GM12864 (cell line): ENCODE measurements at regions not wholly inside any gene's neighbourhood (a gene's known extent, or its start where the extent isn't known, plus 50 kb on each side); places are given as distances from the start of the nearest gene placed in this dataset.

Experiments used
- DNase-seq: peaks from one replicate; pipeline ENCODE4 v3.0.0-alpha.2; 2011; ENCODE audit warnings: low read depth
- H3K4me3 ChIP-seq: 2 replicates; pipeline ENCODE4 v1.5.1; 2011; ENCODE audit warnings: mild to moderate bottlenecking, low read depth, low read length, control low read depth
- TF ChIP-seq, protein P1 (sequence below): IDR thresholded peaks from 2 replicates; pipeline ENCODE4 v1.5.1; 2011; ENCODE audit warnings: low read depth, mild to moderate bottlenecking, moderate library complexity, low read length, control low read depth, inconsistent platforms; ENCODE audit errors: missing control alignments

GRCh38 chr4:41363384-41363981 is 106.8 kb downstream of the UCHL1 start:
- no peak overlapping the region for H3K4me3 ChIP-seq
- TF ChIP-seq, protein P1, sequence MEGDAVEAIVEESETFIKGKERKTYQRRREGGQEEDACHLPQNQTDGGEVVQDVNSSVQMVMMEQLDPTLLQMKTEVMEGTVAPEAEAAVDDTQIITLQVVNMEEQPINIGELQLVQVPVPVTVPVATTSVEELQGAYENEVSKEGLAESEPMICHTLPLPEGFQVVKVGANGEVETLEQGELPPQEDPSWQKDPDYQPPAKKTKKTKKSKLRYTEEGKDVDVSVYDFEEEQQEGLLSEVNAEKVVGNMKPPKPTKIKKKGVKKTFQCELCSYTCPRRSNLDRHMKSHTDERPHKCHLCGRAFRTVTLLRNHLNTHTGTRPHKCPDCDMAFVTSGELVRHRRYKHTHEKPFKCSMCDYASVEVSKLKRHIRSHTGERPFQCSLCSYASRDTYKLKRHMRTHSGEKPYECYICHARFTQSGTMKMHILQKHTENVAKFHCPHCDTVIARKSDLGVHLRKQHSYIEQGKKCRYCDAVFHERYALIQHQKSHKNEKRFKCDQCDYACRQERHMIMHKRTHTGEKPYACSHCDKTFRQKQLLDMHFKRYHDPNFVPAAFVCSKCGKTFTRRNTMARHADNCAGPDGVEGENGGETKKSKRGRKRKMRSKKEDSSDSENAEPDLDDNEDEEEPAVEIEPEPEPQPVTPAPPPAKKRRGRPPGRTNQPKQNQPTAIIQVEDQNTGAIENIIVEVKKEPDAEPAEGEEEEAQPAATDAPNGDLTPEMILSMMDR = no peak
- DNase-seq = no peak

DNA sequence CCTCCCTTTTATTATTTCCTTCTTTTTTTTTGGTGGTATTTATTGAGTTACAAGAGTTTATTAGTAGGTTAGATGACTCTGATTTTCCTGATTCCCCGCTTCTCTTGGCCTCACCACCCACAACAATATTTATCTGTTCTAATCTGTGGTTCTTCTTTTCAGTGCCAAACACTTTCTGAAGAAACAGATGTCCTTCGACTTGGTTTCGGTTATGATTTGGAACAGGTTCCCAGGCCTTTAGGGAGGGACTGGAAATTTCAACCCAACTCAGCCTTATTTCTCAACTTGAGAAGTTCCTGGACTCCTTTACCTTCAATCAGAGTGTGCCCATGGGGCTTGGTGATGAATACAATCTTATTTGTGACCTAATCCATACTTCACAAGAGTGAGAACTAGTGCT is 108.1 kb downstream of the UCHL1 start:
- H3K4me3 ChIP-seq = no peak overlapping the region
- DNase-seq = no peak
- TF ChIP-seq, protein P1 = no peak

- TF ChIP-seq, protein P1 = no peak
- no peak for DNase-seq
These were observed 109.0 kb downstream of the UCHL1 start for GRCh38 chr4:41365681-41366080.

GRCh38 chr4:41366911-41367517 is 110.3 kb downstream of the UCHL1 start:
- no peak overlapping the region for H3K4me3 ChIP-seq
- DNase-seq = no peak
- TF ChIP-seq, protein P1 = no peak

More at GRCh38 chr4:41365681-41366080, 109.0 kb downstream of the UCHL1 start:
- H3K4me3 ChIP-seq = no peak overlapping the region

DNA sequence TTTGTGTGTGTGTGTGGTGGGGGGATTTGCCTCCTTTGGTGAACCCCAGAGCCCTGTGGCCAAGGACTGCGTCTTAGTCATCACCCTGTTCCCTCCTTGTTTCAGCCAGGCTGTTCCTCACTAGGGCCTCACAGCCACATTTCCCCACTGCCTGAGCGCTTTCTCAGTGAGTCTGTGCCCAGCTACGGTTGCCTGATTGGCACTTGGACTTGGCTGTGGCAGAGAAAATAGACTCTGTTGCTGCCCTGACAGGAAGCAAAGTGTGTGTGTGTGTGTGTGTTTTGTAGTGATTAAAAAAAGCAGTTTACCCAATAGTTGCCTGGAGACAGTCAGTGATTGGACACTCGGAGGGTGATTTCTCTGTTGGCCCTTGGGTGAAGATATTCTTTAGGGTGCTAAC is 113.0 kb downstream of the UCHL1 start:
- no peak for DNase-seq
- TF ChIP-seq, protein P1 = no peak
- no peak overlapping the region for H3K4me3 ChIP-seq

GRCh38 chr4:41373221-41373620 is 116.5 kb downstream of the UCHL1 start:
- TF ChIP-seq, protein P1 = no peak
- DNase-seq = no peak
- no peak overlapping the region for H3K4me3 ChIP-seq

- TF ChIP-seq, protein P1 = no peak
- no peak for DNase-seq
- H3K4me3 ChIP-seq = no peak overlapping the region
These were observed 117.8 kb downstream of the UCHL1 start for GRCh38 chr4:41374490-41374889.
